ENCODE measurements at regions not wholly inside any gene's neighbourhood (a gene's known extent, or its start where the extent isn't known, plus 50 kb on each side); places are given as distances from the start of the nearest gene placed in this dataset.

GRCh38 chr18:22524783-22525182 is 107.1 kb upstream of the CTAGE1 start:
- TF ChIP-seq CTCF (IDR thresholded peaks at IDR 0.05; ENCODE audit: low read length), result no peak
- no peak for TF ChIP-seq EZH2 (IDR thresholded peaks at IDR 0.05; ENCODE audit: borderline replicate concordance, low read length)
